Mucosa of descending colon (tissue), 3 donors: ENCODE measurements at regions not wholly inside any gene's neighbourhood (a gene's known extent, or its start where the extent isn't known, plus 50 kb on each side); places are given as distances from the start of the nearest gene placed in this dataset.

Source experiments
- ATAC-seq: fragments of 200-7000 bp; cut with Tn5 transposase; one replicate; pipeline ENCODE4 v1.9.1; 2020; ENCODE audit warnings: mild to moderate bottlenecking, moderate library complexity
- DNase-seq, 3 donors: peaks; one replicate each; pipeline ENCODE4 v3.0.0-alpha.2; 2020
- H3K36me3 ChIP-seq: fragments of 200-600 bp; one replicate; pipeline ENCODE4 v1.8.0; 2021; ENCODE audit warnings: low read depth, mild to moderate bottlenecking
- H3K4me1 ChIP-seq: fragments of 200-600 bp; one replicate; pipeline ENCODE4 v1.8.0; 2021; ENCODE audit warnings: low read depth, mild to moderate bottlenecking
- H3K4me3 ChIP-seq: fragments of 200-600 bp; one replicate; pipeline ENCODE4 v1.8.0; 2021; ENCODE audit warnings: mild to moderate bottlenecking
- H3K9me3 ChIP-seq: fragments of 200-600 bp; one replicate; pipeline ENCODE4 v1.8.0; 2021; ENCODE audit warnings: mild to moderate bottlenecking
- CTCF ChIP-seq: fragments of 200-600 bp; IDR thresholded peaks from one replicate; pipeline ENCODE4 v1.8.0; 2022; ENCODE audit warnings: antibody characterized with exemption, mild to moderate bottlenecking
- intact Hi-C, 2 donors: fragments of 100-400 bp; cut with DNase I in 1 of 2; cut with micrococcal nuclease in 1 of 2; formaldehyde crosslinking; loops; one replicate each; pipeline versions ENCODE4 v1.11.0 to v1.11.1; 2022; cut with DNase I, micrococcal nuclease
- donor health status: DM: no; HTN: no; CAD: no; lungs with moderate emphysema.
- donor health status: DM: no; HTN: no; CAD: no.
- donor health status: DM: no; HTN: yes; CAD: no.

- intact Hi-C loops, result no loop called here
Measured at GRCh38 chr16:35325936-35326335, 1866.5 kb downstream of the TP53TG3F start.

GRCh38 chr16:35339337-35339736 is 1879.9 kb downstream of the TP53TG3F start:
- intact Hi-C loops, result no loop called here

More at GRCh38 chr16:35325936-35326335, 1866.5 kb downstream of the TP53TG3F start:
- ATAC-seq (no peak), DNase-seq (no peak)
- Histone ChIP-seq H3K9me3 (peaks cover 59% of the 10 kb centered on the region), H3K4me1 (no peaks in the 10 kb centered on the region), H3K36me3 (no peaks in the 10 kb centered on the region), H3K4me3 (no peak overlapping the region)
- no peak for TF ChIP-seq CTCF

GRCh38 chr16:35342012-35342411 is 1882.6 kb downstream of the TP53TG3F start:
- peaks cover 75% of the 10 kb centered on the region for H3K9me3 ChIP-seq
- no peak for TF ChIP-seq CTCF
- DNase-seq (no peak), ATAC-seq (no peak)
- no peak overlapping the region for H3K4me3 ChIP-seq
- H3K36me3 ChIP-seq, result no peaks in the 10 kb centered on the region
- H3K4me1 ChIP-seq, result no peaks in the 10 kb centered on the region
- intact Hi-C loops, result no loop called here

More at GRCh38 chr16:35339337-35339736, 1879.9 kb downstream of the TP53TG3F start:
- no peak for TF ChIP-seq CTCF
- ATAC-seq, result no peak
- no peaks in the 10 kb centered on the region for H3K36me3 ChIP-seq
- DNase-seq, result no peak
- H3K4me3 ChIP-seq, result no peak overlapping the region
- peaks cover 58% of the 10 kb centered on the region for H3K9me3 ChIP-seq
- H3K4me1 ChIP-seq, result no peaks in the 10 kb centered on the region

- ATAC-seq, result no peak
- DNase-seq, result no peak
- H3K36me3 ChIP-seq, result no peaks in the 10 kb centered on the region
- TF ChIP-seq CTCF, result no peak
- no peak overlapping the region for H3K4me3 ChIP-seq
- H3K9me3 ChIP-seq, result peaks cover 73% of the 10 kb centered on the region
- no peaks in the 10 kb centered on the region for H3K4me1 ChIP-seq
- intact Hi-C loops, result no loop called here
Measured at GRCh38 chr16:35344012-35344762, 1884.8 kb downstream of the TP53TG3F start.

- TF ChIP-seq CTCF, result no peak
- Histone ChIP-seq H3K9me3 (peaks cover 52% of the 10 kb centered on the region), H3K4me3 (no peak overlapping the region), H3K4me1 (no peaks in the 10 kb centered on the region), H3K36me3 (no peaks in the 10 kb centered on the region)
- peak in 1 of 3 donors; percentile 33 for DNase-seq
- intact Hi-C loops, result no loop called here
- ATAC-seq, result no peak
Measured at GRCh38 chr16:35352431-35352830, 1893.0 kb downstream of the TP53TG3F start.
